Fibroblast of skin of scalp (primary cell): ENCODE measurements at regions not wholly inside any gene's neighbourhood (a gene's known extent, or its start where the extent isn't known, plus 50 kb on each side); places are given as distances from the start of the nearest gene placed in this dataset.

ENCODE experiments used
- DNase-seq: peaks from one replicate; pipeline ENCODE4 v3.0.0-alpha.2; 2013

- peak; percentile 7 for DNase-seq
Observed at GRCh38 chr15:81575436-81576123, 201.6 kb upstream of the TMC3 start.

GRCh38 chr15:81573098-81573746, 199.2 kb upstream of the TMC3 start:
- DNase-seq, result no peak

DNA sequence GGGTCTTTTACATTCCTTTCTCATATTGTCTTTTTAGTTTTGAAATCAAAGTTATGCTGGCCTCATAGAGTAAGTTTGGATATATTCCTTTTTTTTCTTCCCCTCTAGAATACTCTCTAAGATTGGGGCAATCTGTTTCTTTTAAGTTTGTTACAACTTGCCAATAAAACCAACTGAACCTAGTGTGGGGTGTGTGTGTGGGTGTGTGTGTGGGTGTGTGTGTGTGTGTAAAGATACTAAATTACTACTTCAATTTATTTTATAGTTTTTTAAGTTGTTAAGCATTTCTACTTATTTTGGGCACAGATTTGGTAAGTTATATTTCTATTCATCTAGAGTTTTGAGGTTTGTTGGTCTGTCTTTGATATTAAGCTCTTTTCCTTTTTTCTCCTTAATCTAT, 198.2 kb upstream of the TMC3 start:
- no peak for DNase-seq

DNA sequence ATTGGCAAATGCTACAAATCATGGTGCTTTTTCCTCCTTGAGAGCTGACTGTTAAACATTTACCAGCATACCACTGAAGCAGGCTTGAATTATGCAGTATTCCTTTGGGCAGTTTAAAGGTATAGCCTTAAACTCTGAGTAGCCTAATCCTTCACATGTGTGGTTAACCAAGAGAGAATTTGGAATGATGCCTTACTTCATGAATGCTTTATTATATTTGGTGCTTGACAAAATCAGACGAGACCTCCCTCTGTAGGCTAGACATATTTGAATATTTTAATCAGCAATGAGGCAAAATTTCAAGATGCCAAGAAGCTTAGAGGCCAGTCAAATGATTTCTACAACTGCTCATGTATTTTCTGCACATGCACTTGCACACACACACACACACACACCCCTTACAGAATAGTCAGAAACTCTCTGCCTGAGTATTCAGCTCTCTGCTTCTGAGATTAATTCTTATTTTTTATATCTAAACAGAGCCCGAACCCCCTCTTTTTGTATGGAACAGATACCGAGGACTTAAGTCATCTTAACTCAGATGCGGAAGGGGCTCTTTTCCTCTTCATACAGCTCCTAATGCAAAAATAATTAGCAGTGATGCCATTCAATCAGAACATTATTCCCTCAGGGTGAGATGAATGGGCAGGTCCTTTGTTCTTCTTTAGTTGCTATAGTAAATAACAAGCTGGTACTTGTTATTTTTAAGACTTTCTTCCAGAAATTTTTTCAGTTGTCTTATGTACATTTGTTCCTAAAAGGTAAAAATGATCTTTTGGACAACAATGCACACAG, 195.5 kb upstream of the TMC3 start:
- DNase-seq, result peak; percentile 42

- no peak for DNase-seq
Observed at GRCh38 chr15:81567924-81568323, 193.9 kb upstream of the TMC3 start.

DNA sequence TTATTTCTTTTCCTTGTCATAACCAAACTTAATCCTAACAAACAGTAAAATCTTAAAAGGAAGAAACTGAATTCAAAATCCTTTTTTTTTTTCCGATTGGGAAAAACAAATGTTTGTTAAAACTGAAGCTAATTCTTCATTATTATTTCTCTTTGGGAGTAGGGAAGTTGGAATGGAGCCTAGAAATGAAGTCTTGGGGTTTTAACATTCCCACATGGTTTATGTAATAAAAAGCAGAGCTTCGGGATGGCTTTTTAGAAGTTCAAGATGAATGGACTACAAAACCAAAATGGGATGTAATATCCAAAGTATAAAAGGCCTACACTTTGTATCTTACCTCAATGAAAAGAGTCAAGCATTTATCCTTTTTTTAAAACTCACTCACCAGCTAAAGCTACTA, 189.0 kb upstream of the TMC3 start:
- DNase-seq, result peak; percentile 35

GRCh38 chr15:81560405-81560804, 186.4 kb upstream of the TMC3 start:
- DNase-seq, result peak; percentile 37

DNA sequence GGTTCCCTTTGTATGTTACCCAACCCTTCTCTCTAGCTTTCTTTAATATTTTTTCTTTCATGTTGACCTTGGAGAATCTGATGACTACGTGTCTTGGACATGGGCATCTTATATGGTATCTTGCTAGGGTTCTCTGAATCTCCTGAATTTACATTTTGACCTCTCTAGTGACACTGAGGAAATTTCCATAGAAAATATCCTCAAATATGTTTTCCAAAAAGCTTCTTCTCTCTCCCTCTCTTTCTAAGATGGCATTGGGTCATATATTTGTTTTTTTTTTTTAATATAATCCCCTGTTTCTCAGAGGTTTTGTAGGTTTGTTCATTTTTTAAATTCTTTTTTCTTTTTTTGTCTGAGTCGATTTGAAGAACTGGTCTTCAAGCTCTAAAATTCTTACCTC, 184.0 kb upstream of the TMC3 start:
- DNase-seq, result no peak

DNA sequence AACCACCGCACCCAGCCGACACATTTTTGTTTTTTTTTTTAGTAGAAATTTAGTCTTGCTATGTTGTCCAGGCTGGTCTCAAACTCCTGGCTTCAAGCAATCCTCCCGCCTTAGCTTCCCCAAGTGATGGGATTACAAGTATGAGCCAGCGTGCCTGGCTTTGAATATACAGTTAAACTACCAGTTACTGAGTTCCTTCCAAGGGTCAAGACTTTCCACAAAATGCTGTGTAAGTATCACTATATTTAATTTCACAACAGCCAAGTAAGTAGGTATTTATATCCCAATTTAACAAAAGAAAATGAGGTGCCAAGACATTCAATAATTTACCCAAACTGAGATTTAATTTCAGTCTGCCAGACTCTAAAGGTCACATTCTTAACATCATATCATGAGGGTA, 181.3 kb upstream of the TMC3 start:
- no peak for DNase-seq

DNA sequence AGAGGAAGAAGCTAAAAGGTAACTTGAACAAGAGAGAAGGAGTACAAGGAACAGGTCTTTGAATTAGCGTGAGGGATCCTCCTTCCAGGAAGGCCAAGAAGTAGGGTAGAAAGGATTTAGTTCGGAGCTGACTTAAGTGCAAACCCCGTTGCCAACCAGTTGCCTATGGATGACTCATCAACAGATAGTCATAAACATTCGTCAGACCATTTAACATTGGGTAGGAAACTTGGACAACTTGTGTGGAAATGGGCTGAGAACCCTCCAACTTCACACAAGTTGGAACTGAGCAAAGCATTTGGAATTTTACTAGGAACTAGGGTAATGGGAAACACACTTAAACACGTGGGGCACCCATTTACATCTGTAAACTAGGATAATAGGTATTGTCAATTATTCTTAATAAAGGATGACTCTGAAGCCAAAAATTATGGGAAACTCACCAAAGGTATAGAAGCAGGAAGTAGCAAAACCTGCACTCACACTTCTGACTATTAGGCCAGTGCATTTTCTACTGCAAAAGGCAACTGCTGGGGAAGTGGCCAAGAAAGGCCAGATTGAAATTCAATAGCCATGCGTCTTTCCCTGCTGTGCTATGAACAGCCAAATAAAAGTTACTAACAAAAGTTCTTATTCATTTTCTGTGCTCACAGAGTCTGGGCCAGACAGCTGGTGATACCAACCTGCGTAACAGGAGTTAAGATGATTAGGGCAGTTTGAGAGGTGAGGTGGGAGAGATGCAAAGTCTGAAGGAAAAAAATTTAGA, 174.5 kb upstream of the TMC3 start:
- no peak for DNase-seq

- no peak for DNase-seq
Observed at GRCh38 chr15:81547521-81548132, 173.6 kb upstream of the TMC3 start.

DNA sequence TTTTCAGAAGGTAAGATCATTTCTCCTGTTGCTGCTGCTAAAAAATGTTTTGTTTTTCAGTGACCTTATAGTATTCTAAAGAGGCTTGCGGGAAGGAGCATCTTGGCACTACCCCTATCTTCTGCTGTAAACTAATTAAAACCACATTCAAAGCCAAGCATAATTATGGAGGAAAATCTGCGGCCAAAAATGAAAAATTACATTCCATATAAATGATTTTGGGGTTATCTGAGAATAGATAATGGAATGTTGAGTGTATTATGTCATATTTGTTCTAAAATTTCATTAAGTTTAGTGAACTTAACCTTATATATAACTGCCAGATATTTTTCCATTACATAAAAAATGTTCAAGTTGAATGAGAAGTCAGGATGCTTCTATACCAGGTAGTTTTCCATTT, 170.4 kb upstream of the TMC3 start:
- no peak for DNase-seq

GRCh38 chr15:81540909-81541308, 166.9 kb upstream of the TMC3 start:
- DNase-seq, result no peak

- DNase-seq, result no peak
Observed at GRCh38 chr15:81536356-81536755, 162.3 kb upstream of the TMC3 start.

DNA sequence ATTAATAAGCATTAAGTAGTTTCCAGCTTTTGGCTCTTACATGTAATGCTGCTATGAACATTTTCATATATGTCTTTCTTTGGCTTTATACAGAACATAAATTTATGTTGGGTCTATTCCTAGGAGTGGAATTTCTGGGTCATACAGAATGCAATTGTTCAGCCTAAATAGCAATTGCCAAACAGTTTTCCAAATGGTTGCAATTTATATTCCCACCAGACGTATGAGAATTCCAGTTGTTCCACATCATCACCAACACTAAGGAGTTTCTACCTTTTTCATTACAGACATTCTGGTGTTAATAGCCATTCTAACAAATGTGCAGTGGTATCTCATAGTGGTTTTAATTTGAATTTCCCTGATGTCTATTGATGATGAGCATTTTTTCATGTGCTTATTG, 160.1 kb upstream of the TMC3 start:
- no peak for DNase-seq

DNA sequence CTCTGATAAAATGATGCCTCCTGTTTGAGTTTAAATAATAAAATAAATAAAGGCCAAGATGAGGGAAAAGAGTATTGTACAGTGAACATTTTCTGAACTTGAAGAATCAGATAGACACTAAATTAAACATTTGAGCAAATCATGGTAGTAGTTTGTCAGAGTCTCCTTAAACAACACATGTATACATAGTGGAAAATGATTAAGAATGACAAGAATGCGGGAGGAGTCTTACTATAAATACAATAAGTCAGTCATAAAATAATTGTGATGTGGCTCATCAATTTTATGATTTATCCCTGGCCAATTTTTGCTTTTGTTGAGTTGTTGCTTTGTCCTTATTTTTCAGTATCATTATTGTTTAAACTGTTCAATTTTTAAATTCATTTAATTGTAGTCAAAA, 158.0 kb upstream of the TMC3 start:
- peak; percentile 58 for DNase-seq

GRCh38 chr15:81531109-81531592, 157.1 kb upstream of the TMC3 start:
- peak; percentile 65 for DNase-seq

DNA sequence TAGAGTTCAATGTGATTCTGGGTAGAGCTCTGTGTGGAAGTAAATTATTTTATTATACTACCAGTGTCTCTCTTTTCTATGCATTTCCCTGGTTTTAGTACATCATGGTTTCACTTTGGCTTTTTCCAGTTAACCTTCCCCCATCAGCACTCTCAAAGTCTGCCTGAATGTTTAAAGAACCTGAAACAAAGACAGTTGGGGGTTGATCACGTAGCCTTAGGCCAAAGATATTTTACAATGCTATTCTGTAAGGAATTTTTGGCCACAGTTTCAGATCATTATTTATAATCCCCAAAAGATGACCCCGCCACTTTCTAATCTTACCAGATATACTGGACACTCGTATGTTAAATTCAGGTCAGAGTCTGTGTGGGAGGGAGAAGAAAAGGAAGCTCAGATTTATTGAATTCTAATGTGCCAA, 156.3 kb upstream of the TMC3 start:
- no peak for DNase-seq

DNA sequence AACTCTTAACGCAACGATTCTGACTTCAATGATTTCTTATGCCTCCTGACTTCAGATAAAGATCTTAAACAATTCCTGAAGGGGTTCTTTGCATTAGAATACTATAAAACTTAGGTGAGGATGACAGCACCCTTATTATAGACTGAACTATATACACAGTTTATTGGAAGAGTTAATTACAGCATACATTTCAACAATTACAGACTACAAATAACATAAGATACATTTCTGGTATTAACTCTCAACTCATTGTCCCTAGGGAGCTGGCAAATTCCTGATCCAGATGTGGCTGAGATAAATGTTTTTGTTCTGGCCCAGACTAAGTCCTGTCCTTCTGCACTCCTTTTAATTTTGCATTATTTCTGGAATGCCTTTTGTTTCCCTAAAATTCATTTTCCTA, 155.5 kb upstream of the TMC3 start:
- DNase-seq, result peak; percentile 66

GRCh38 chr15:81526029-81526428, 152.0 kb upstream of the TMC3 start:
- DNase-seq, result no peak

GRCh38 chr15:81524496-81524895, 150.5 kb upstream of the TMC3 start:
- DNase-seq, result no peak

- DNase-seq, result no peak
Observed at GRCh38 chr15:81523867-81524266, 149.9 kb upstream of the TMC3 start.
